GM19043 (cell line): ENCODE measurements at regions not wholly inside any gene's neighbourhood (a gene's known extent, or its start where the extent isn't known, plus 50 kb on each side); places are given as distances from the start of the nearest gene placed in this dataset.
"Not testable (repeated sequence)": the region's sequence is repeated elsewhere in the genome, so short reads cannot be mapped to it uniquely, and the experiment has no call there.

Experiments
- ATAC-seq: cut with Tn5 transposase; IDR thresholded peaks from one replicate; pipeline ENCODE4 v1.9.1; 2021; ENCODE audit warnings: low read depth; ENCODE audit not compliant: unreplicated experiment

DNA sequence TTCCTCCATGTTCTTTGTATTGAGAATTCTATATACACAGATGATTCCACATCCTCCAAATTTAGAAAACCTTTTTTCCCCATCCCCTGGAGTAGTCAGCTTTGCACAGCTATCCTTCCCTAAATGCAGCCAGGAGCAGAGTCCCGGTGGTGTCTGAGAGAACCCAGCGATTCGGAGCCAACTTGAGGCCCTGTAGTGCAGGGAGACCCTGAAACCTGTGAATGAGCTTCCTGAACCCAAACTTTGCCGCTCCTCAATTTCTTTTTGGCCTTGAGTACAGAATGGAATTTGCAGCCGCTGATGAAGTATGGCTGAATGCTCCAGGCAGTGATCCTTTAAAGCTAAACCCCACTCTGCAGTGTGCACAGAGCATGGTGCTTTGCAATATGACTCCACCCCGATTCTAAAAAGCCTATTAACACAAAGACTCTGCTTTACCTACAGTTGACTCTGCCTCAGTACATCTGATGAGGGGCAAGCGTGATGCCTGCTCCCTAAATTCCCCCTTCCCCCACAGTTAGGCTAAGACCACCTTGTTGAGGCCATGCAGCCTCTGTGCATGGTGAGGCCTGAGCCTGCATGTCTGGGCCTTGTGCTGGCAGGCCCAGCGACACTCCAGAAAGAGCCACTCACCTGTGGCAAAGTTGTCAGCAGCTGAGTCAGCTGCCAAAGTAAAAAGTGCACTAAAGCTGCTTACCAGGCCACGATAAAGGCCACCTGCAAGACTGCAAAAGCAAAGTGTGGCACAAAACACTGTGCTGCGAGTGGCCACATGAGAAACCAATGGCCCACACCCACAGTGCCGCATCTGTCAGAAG, 82.1 kb downstream of the PLEKHG1 start:
- ATAC-seq, result no peak

DNA sequence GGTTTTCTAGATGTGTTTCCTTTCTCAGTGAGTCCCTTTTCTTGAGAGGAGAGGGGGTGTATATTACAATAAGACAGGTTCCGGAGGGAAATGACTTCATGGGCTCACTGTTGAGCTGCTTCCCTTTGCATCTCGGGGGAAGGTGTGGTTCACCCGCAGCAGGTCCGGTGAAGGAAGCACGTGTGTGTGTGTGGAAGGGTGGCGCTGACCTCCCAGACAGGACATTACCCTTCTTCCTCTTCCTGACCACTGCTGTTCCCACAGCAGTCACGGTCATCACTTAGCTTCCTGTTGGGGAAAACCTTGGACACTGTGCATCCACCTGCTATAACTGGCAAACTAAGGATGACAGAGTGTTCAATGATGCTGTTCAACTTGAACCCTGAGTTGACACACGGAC, 83.6 kb downstream of the PLEKHG1 start:
- ATAC-seq, result no peak

DNA sequence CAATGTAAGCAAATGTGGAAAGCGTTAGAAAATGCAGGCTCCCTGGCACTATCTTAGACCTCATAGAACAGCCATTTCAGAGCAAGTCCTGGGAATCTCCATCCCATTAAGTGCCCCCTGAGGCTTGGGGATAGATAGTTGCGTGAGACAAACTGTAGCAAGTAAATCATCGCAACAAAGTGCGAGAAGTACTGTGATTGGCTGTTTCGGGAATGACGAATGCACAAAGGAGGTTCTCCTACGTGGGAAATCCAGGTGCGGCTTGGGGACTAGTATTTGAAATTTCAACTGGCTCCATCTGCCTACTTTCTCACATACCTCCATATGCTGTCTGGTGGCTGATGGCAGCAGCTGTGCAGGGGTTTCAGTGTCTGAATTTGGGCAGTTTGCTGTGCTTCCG, 84.5 kb downstream of the PLEKHG1 start:
- no peak for ATAC-seq

DNA sequence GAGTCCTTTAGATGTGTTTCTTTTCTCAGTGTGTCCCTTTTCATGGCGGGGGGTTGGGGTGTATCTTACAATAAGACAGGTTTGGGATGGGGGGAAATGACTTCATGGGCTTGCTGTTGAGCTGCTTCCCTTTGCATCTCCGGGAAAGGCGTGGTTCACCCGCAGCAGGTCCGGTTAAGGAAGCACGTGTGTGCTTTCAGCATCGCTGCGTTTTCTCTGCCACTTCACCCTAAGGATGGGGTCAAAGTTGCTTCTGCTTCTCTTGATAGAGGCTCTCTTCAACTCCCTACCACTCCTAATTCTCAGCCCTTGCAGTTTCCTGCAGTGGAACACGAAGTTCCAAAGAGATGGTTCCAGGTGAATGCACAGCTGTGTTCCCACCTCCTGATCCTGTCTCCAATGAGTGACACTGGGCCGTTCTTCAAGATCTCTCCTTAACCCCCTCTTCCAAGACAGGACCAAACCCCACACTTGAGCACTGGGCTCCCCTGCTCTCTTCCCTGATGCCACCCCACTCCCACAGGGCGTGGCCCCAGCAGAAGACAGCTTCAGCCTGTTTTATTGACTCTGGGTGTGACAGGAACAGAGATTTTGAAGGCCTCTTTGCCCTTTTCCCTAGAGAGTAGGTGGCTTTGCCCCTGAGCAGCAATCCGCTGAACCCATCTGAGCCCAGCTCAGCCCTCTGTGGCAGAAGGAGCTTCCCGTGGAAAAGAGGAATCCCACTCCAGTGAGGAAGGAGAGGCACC, 85.2 kb downstream of the PLEKHG1 start:
- no peak for ATAC-seq

DNA sequence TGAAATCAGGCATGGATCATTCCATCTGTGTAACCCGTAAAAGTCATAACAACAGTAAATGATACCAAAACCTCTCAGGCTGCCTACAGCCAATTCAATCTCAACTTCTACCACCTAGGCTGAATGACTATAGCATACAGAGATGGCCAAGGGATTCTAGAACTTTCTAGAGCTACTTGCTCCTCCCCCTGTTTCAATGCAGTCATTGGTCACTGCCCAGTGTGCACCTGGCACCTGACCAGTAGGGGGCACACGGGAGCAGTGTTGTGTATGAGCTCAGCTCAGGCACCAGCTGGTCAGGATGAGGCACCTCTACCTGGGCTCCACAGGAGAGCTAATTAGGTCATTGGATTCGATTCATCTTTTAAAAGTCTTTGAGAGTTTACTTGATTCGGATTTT, 86.2 kb downstream of the PLEKHG1 start:
- ATAC-seq, result no peak

DNA sequence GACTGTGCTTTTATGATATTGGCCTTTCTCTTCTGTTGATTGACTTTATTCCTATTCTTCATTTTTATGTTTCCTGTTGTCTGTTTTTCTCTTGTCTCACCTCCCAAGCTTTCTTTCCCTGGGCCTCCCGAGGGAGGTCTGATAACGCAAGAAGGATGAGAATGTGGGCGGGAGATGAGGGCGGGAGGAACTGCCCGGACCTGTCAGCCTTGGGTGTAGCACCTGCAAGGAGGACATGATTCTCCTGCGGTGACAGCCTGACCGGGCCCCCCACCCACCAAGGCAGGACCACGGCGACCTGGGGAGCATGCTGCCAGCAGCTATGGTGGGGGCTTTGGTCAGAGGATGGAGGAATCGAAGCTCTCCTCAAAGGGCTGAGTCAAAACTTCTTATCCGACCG, 86.9 kb downstream of the PLEKHG1 start:
- no peak for ATAC-seq

DNA sequence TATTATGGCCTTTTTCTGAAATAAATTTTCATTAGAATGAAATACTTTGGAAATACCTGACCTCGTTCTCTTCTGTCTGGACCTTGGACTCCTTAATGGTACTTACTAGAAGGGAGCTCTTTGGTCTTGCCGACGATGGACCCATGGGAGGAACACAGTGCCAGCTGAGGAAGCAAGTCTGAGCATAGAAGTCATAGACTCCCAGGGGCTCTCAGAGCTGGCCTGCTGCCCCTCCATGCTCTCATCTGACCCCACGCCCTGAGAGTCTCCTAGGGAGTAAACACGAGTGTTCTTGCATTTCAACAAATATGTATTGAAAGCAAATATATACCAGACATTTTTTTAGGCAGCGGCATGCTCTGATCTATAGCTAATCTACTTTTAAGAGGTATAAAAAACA, 87.8 kb downstream of the PLEKHG1 start:
- no peak for ATAC-seq

DNA sequence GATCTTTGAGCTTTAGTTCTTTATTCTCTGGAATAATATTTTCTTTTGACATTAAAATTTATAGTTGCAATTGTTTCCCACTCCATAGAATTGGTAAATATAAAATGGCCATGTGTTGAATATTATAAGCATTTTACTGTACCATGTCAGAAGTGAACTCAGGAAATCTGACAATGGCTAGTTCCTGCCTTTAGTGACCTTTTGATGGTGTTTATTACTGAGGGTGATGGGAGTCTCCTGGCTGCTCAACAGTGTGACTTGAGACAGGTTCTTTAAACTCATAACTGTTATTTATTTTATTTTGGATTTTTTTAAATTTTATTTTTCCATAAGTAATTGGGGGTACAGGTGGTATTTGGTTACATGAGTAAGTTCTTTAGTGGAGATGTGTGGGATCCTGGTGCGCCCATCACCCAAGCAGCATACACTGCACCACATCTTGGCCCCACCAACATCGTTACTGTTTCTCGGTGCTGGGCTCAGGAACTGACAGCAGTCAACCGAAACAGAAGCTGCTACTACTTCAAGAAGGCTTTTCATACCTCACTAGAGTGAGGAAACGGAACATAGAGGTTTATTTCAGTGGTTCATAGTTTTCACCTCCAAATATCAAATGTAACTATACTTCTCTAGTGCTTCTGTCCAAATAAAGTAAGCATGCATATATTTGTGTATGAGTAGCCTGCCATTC, 90.4 kb downstream of the PLEKHG1 start:
- peak; percentile 55 for ATAC-seq

DNA sequence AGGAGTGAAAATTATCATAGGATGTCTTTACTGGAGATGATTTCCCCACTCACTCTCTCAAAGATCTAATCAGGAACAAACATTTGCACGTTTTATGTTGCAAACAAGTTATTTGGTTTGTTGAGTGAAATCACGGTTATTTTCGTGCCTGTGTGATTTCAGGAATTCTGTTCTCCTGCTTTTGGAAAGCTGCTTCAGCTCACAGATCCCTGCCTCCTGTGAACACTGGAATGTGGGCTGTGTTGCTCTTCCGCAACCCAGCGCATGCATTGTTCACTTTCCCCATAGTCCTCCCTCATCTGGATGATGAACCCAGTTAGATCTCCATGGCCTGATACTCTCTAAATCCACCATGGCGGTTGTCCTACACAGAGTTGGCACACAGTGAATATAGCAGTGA, 91.0 kb downstream of the PLEKHG1 start:
- ATAC-seq, result no peak

DNA sequence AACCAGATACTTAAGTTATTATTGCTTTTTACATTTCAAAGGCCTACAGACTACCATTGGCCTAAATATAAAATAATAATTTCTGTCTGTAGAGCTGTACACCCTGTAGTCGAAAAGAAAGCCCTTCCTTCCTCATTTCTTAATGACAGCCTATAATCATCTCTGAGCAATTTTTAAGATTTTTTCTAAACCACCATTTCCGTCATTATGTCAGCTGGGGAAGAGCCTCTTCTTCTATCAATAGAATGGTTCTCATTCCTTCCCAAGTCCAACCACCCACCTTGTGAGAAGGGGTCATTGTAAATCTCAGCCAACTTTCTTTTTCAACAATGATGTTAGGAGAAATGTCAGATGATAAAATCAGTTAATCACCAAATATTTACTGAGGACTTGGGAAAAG, 91.8 kb downstream of the PLEKHG1 start:
- no peak for ATAC-seq

DNA sequence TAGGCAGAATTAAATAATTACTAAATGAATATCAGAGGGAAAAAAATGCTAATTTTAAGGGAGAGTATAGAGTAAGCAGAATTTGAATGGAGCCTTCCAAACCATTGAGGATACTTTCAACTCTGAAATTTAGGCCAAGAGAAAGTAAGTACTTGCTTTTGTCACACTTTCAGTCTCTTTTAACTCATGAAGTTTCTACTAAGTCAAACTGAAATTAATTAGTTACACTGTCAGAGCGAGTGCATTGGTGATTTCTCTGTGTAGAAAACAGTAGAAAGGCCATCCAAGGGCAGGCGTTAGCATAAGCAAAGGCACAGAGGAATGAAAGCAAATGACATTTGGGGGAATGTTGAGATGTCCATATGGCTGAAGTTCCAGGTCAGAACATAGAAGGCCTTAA, 92.9 kb downstream of the PLEKHG1 start:
- peak; percentile 73 for ATAC-seq

DNA sequence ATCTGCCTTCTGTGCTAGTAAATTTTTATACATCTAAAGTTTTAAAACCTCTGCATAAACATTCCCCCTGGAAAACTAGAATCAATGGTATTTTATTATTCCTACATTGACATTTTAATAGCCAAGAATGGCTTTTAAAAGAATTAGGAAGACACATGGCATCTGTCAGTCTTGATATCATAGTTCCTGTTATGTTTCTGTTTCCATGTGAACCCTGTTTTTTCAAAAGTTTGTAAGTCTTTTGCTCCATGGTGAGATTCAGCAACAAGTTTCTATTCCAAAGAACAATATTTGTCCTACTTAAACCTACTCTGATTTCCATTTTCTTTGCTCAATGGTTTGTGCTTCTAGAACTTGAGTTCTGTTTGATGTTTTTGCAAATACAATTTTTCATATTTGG, 95.2 kb downstream of the PLEKHG1 start:
- ATAC-seq, result no peak

DNA sequence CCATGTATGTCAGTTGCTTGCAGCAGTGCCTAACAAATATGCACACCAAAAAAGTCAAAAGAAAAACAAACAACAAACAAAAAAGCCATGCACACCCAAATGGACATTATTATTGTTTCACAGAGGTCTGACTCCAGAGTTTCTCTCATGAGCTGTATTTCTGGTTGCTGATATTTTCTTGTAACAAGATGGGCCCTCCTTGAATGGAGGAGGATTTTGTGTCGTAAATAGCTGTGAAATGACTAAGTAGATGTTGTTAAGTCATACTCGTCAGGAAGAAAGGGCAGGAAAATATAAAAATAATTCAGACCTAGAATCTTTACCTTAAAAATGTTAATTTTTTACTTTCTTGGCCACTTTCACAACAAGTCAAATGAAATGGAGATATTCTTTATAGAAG, 96.0 kb downstream of the PLEKHG1 start:
- no peak for ATAC-seq

DNA sequence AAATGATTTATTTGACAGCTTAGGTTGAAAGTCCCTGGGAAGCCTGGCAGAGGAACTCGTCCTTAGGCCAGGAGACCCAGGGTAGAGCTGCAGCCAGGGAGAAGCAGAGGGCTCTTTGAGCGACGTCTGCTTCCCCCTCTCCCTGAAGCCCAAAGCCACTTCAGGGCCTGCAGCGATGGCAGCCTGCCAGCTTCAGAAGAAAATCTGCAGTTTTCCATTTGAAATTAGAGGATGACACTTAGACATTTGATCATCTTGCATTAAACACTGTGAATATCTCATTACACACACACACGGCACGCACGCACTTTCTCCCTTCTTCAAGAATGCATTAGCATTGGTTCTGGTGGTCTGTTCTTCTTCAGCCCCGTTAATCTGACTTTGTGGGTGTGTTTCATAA, 96.5 kb downstream of the PLEKHG1 start:
- ATAC-seq, result no peak

DNA sequence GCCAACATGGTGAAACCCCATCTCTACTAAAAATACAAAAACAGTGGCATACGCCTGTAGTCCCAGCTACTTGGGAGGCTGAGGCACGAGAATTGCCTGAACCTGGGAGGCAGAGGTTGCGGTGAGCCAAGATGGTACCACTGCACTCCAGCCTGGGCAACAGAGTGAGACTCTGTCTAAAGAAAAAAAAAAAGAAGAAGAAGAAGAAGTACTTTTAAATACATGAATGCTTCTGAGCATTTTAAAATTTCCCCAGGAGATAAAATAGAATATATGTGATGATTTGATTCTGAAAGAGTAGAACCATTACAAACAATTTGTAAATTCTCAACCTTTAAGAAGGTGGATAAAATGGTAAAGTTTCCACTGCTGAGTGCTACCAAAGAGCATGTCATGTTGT, 97.2 kb downstream of the PLEKHG1 start:
- ATAC-seq, result not testable (repeated sequence)

DNA sequence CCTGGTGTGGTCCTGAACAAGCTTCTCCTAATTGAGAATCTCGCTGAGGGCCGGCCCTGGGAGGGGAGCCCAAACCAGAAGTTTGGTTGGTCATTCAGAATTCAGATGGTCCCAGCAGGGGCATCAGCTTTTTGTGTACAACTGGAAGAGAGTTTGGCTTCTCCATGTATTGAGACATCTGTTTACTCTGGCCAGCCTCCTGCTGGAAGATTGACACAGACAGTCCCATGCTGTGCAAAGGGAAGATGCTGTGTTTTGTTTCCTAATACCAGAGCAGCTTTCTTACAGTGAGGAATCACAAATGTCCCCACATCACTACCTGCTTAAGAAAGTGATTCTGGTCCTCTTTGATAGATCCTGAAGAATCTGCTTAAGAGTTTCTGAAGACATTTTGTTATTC, 97.8 kb downstream of the PLEKHG1 start:
- no peak for ATAC-seq

DNA sequence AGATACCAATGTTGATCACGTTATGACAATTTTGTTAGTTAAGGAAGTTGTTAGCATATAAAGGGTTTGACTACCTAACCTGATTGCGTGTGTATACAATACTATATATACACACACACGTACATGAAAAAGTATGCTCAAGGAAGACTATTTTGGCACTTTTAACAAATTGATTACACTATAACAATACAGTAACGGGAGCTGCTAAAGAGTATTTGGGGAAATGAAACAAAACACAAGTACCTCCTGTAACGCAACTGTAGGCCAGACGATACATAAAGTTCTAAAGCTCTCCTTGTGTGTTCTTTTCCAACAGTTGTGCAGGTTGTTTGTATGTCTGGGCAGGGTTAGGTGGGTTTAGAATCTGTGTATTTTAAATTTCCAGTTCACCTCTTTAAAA, 98.7 kb downstream of the PLEKHG1 start:
- ATAC-seq, result peak; percentile 73

DNA sequence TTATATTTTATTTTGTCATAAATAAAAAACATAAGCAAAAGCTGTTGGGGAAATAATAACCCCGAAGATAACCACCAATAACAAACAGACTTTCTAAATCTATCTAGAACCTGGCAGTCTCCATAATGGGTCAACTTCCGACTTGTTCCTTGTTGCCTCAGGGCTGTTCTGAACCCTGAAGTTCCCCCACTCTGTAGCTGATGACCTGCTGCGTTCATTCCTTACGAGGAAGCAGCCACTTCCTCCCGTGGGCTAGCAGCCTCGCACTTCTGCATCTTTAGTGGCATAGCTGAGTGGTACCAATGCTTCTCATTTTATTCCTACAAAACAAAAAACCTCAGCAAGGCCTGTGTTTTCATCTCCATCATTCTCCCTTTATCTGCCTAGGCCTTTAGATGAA, 103.0 kb downstream of the PLEKHG1 start:
- ATAC-seq, result no peak

DNA sequence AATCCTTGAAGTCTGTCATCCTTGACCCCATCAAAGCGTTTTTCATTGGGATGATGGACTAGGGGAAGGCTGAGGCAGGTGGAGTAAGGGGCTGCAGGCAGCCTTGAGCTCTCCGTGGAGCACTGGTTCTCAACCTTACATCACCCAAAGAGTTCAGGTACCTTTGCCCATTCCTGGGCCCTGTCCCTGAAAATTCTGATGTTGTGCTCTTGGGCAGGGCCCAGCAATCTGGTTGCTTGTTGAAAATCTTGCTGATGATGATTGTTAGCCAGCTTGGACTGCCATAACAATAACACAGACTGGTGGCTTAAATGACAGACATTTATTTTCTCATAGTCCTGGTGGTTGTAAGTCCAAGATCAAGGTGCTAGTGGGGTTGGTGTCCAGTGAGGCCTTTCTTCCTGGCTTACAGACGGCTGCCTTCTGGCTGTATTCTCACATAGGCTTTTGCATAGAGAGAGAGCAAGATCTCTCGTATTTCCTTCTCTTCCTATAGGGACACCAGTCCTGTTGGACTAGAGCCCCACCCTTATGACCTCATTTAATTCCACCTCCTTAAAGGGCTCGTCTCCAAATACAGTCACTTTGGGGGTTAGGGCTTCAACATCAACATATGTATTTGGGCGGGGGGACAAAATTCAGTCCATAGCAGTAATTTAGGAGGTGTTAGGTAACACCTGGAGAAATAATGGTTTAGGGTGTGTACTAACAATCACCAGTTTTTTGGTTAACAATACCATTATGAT, 104.9 kb downstream of the PLEKHG1 start:
- no peak for ATAC-seq

DNA sequence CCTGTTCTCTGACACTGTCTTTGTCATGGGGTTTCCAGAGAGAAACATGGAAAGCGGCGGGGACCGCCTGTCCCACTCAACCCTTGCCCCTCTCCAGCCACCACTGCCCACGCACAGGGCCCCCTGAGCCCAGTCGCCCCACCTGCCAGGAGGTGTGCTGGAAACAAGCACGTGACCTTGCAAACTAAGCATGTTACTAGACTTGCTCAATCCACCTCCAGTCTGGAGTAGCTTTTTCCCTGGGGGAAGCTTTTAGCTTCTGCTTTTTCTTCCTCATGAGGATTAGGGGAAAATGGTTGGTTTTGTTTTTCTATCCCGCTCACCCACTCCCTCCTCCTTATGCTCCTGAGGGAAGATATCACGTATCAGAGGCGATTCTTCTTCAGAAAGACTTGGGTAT, 105.7 kb downstream of the PLEKHG1 start:
- no peak for ATAC-seq

DNA sequence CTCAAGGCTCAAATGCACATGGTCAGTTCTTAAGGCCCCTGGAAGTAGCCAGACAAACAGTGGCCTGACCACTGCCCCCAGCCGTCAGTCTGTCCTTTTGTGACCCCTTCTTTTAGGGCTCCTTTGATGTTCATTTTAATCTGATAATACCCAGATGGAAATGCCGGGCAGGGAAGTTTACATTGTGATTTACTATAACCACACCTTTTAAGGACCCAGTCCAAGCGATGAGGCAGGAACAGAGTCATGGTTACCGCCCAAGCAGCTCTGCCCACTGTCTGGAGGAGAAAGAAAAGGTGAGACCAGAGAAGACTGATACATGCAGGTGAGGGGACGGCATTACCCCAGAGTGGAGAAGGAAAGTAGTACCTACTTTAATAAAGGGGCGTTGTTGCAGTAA, 110.6 kb downstream of the PLEKHG1 start:
- no peak for ATAC-seq
